ENCODE measurements at regions not wholly inside any gene's neighbourhood (a gene's known extent, or its start where the extent isn't known, plus 50 kb on each side); places are given as distances from the start of the nearest gene placed in this dataset.

DNA sequence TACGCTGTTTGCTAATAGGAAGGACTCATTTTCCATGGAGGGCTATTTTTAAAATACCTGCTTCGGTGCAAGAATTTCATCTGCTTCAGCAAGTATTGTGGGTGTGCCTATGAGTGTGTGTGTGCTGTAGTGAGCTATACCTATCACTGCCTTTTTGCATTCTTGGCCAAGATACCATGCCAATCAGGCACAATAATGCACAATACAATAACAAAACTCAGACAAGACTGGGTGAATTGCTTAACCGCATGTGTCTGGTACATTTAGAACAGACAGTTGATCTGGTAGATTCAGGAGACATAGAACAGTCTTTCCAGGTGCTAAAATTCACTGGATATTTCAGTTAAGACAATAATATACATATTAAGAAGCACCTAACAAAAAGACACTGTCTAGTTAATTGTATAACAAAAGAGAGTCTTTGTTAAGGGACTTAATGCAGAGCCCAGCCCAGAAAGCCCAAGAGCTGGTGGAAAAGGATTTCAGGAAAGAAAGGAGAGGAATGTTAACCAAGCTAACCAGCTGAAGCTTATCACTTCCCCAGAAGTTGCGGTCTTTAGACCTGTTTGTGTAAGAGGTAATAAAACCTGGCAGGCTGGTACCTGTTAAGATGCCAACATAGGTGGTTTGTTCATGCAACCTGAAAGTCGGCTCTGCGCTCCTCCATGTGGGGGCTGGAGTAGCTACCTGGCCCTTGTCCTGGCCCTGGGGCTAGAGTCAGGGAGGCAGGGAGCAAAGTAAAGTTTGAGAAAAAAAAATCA lies 153.3 kb upstream of the RBMS1 start:
- H3K4me1 Mint-ChIP-seq: peaks cover 24% of the 10 kb centered on the region
- no peaks in the 10 kb centered on the region for H3K27me3 Mint-ChIP-seq (ENCODE audit: low read depth in 3 of 3)
- Histone ChIP-seq H4K20me1 (ENCODE audit: insufficient read depth, low read length) (no peaks in the 10 kb centered on the region), H3K27ac (ENCODE audit: low read depth in 1 of 2, low read length in 2 of 2) (no peak overlapping the region), H3K4me1 (ENCODE audit: control insufficient read depth in 1 of 2, insufficient read depth in 2 of 2, low read length in 2 of 2) (peaks cover 21 to 24% of the 10 kb centered on the region in 2 donors), H3K36me3 (replicated peaks in 1 of 2; ENCODE audit: control insufficient read depth in 1 of 2, insufficient read depth in 2 of 2, low read length in 2 of 2) (no peaks in the 10 kb centered on the region), H2AFZ (ENCODE audit: insufficient read depth, low read depth, low read length, poor library complexity, severe bottlenecking) (no peak overlapping the region), H3K79me2 (ENCODE audit: insufficient read depth, low read length) (no peaks in the 10 kb centered on the region), H3K9me3 (replicated peaks in 1 of 2; ENCODE audit: control insufficient read depth in 1 of 2, insufficient read depth in 1 of 2, low read length in 2 of 2) (no peaks in the 10 kb centered on the region), H3K9ac (ENCODE audit: insufficient read depth, low read length, poor library complexity, severe bottlenecking) (no peak overlapping the region), H3K4me3 (replicated peaks in 1 of 3; ENCODE audit: low read depth in 2 of 3, low read length in 3 of 3) (no peak overlapping the region), H3K4me2 (replicated peaks; ENCODE audit: extremely low read depth, low read length, poor library complexity, severe bottlenecking) (no peak overlapping the region), H3K27me3 (ENCODE audit: control insufficient read depth in 2 of 2, insufficient read depth in 2 of 2, low read length in 2 of 2) (no peaks in the 10 kb centered on the region)
- 93% methylated on average over 3 of the region's 6 CpGs for WGBS (ENCODE audit: insufficient coverage)
- DNase-seq: no peak
- intact Hi-C loops (cut with micrococcal nuclease): no loop called here
- H3K27ac Mint-ChIP-seq: no peak overlapping the region
- peaks cover 0 to 4% (median 3%) of the 10 kb centered on the region in 7 donors for H3K9me3 Mint-ChIP-seq
- H3K4me3 Mint-ChIP-seq: no peak overlapping the region
- peaks cover 0 to 2% of the 10 kb centered on the region in 2 donors for H3K36me3 Mint-ChIP-seq
- TF ChIP-seq, protein P1, sequence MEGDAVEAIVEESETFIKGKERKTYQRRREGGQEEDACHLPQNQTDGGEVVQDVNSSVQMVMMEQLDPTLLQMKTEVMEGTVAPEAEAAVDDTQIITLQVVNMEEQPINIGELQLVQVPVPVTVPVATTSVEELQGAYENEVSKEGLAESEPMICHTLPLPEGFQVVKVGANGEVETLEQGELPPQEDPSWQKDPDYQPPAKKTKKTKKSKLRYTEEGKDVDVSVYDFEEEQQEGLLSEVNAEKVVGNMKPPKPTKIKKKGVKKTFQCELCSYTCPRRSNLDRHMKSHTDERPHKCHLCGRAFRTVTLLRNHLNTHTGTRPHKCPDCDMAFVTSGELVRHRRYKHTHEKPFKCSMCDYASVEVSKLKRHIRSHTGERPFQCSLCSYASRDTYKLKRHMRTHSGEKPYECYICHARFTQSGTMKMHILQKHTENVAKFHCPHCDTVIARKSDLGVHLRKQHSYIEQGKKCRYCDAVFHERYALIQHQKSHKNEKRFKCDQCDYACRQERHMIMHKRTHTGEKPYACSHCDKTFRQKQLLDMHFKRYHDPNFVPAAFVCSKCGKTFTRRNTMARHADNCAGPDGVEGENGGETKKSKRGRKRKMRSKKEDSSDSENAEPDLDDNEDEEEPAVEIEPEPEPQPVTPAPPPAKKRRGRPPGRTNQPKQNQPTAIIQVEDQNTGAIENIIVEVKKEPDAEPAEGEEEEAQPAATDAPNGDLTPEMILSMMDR (IDR thresholded peaks at IDR 0.05): no peak

DNA sequence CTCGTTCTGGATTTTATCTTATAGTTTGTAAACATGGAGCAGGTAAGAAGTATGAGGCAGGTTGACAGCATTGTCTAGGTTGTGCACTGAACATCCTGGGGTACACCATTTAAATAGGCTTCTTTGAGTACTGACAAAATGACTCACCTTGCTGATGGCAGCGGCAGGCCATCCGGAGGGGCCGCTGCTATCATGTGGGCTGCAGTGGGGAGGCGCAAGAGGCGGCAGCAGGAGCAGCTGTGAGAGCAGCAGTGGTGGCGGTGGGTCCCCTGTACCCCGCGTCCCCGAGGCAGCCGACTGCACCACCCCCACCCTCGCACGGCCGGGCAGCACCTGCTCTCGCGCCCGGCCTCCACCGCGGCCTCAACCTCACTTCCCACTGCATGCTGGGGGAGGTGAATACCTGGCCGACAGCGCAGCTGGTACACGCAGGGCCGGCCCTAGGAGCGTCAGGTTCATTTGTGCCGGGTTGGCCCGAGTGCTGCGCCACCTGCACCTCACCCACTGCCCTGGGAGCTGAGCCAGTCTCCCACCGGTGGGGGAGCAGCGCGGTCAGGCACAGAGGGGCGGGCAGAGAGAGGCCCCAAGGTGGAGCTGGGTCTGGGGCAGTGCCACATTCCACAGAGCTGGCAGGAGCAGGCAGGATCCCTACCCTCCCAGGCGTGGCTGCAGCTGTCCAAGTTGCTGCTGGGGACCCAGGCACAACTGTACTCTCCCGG lies 154.5 kb upstream of the RBMS1 start:
- TF ChIP-seq, protein P1 (IDR thresholded peaks at IDR 0.05): no peak
- Histone ChIP-seq H3K36me3 (replicated peaks in 1 of 2; ENCODE audit: control insufficient read depth in 1 of 2, insufficient read depth in 2 of 2, low read length in 2 of 2) (no peaks in the 10 kb centered on the region), H3K4me2 (replicated peaks; ENCODE audit: extremely low read depth, low read length, poor library complexity, severe bottlenecking) (no peak overlapping the region), H3K4me1 (ENCODE audit: control insufficient read depth in 1 of 2, insufficient read depth in 2 of 2, low read length in 2 of 2) (peaks cover 34 to 37% of the 10 kb centered on the region in 2 donors), H3K9ac (ENCODE audit: insufficient read depth, low read length, poor library complexity, severe bottlenecking) (no peak overlapping the region), H3K27ac (ENCODE audit: low read depth in 1 of 2, low read length in 2 of 2) (no peak overlapping the region), H3K4me3 (replicated peaks in 1 of 3; ENCODE audit: low read depth in 2 of 3, low read length in 3 of 3) (no peak overlapping the region), H3K9me3 (replicated peaks in 1 of 2; ENCODE audit: control insufficient read depth in 1 of 2, insufficient read depth in 1 of 2, low read length in 2 of 2) (no peaks in the 10 kb centered on the region), H3K79me2 (ENCODE audit: insufficient read depth, low read length) (no peaks in the 10 kb centered on the region), H2AFZ (ENCODE audit: insufficient read depth, low read depth, low read length, poor library complexity, severe bottlenecking) (no peak overlapping the region), H4K20me1 (ENCODE audit: insufficient read depth, low read length) (no peaks in the 10 kb centered on the region), H3K27me3 (ENCODE audit: control insufficient read depth in 2 of 2, insufficient read depth in 2 of 2, low read length in 2 of 2) (no peaks in the 10 kb centered on the region)
- intact Hi-C loops (cut with micrococcal nuclease): no loop called here
- Mint-ChIP-seq H3K27ac (peak overlapping the region in 1 of 7 donors; percentile 48), H3K36me3 (peaks cover 0 to 2% of the 10 kb centered on the region in 2 donors), H3K4me1 (peaks cover 37% of the 10 kb centered on the region), H3K4me3 (no peak overlapping the region), H3K27me3 (ENCODE audit: low read depth in 3 of 3) (peaks cover 0 to 1% (median 0%) of the 10 kb centered on the region in 3 donors), H3K9me3 (peaks cover 0 to 4% (median 3%) of the 10 kb centered on the region in 7 donors)
- DNase-seq: no peak
- 97% methylated on average over 10 of the region's 33 CpGs for WGBS (ENCODE audit: insufficient coverage)

Measured in CD14-positive monocyte (primary cell).